ENCODE measurements at regions not wholly inside any gene's neighbourhood (a gene's known extent, or its start where the extent isn't known, plus 50 kb on each side); places are given as distances from the start of the nearest gene placed in this dataset.
A peak's percentile ranks its signal among the peaks of the same experiment; 100 is the strongest.

DNA sequence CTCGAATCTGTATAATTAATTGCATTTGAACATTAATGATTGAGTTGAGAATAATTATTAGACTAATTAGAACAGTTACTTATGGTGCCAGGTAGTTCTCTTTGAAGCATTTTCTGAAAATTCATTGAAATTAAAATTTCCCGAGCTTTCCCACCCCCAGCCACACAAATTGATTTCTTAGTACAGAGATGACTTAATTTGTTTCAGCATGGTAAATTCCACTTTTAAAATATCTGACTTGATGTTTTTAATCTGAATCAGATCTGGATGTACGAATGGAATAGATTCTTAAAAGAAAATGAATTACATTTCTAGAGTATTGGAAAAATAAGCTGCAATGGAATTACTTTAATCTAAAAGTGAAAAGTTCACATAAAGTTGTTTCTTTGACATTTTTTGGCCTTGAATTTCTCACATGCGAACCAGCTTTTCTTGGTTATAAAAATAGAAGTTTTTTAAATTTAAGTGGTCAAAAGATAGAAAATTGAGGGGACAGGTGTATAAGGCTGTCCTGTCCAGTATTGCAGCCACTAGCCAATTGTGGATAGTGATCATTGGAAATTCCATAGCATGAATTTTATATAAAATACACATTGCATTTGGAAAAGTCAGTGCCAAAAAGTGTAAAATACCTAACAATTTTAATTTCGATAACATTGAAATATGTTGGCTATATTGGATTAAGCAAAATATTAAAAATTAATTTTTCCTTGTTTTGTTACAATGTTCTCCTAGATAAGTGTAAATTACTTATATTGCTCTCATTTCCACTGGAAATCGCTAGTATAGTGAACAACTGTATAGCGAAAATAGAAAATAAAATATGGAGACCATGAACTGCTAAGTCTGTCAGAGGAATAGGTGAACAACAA lies 102.9 kb downstream of the OR2B2 start:
- H3K27ac ChIP-seq: peak overlapping the region; percentile 98

DNA sequence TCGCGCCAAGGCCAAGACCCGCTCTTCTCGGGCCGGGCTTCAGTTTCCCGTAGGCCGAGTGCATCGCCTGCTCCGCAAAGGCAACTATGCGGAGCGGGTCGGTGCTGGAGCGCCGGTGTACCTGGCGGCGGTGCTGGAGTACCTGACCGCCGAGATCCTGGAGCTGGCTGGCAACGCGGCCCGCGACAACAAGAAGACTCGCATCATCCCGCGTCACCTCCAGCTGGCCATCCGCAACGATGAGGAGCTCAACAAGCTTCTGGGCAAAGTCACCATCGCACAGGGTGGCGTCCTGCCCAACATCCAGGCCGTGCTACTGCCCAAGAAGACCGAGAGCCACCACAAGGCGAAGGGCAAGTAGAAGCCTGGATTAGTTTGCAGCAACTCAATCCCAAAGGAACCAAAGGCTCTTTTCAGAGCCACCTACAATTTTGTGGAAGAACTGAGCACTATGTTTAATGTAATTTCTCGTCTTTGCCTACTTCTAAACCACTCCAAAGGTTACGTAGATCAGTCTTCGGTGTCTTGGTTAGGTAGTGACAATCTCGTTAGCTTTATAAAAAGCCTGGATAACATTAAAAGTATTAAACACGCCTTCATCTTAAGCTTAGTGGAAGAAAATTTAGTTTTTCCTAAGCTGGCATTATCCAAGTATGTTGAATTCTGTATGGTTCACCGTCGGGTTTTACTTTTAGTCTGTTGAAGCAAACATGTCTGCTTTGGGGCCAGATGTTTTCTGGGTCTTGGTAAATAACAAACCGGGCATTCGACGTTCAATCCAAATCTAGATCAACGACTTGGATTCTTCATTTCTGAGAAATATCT lies 103.7 kb downstream of the OR2B2 start:
- peak overlapping the region; percentile 100 for H3K27ac ChIP-seq

More for the DNA sequence above, 102.9 kb downstream of the OR2B2 start:
- no peak for TF ChIP-seq ZFX (IDR thresholded peaks at IDR 0.05)
- TF ChIP-seq, protein P1, sequence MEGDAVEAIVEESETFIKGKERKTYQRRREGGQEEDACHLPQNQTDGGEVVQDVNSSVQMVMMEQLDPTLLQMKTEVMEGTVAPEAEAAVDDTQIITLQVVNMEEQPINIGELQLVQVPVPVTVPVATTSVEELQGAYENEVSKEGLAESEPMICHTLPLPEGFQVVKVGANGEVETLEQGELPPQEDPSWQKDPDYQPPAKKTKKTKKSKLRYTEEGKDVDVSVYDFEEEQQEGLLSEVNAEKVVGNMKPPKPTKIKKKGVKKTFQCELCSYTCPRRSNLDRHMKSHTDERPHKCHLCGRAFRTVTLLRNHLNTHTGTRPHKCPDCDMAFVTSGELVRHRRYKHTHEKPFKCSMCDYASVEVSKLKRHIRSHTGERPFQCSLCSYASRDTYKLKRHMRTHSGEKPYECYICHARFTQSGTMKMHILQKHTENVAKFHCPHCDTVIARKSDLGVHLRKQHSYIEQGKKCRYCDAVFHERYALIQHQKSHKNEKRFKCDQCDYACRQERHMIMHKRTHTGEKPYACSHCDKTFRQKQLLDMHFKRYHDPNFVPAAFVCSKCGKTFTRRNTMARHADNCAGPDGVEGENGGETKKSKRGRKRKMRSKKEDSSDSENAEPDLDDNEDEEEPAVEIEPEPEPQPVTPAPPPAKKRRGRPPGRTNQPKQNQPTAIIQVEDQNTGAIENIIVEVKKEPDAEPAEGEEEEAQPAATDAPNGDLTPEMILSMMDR (conservative IDR thresholded peaks at IDR 0.05): no peak

GRCh38 chr6:27807441-27808241 lies 104.6 kb downstream of the OR2B2 start:
- peak overlapping the region; percentile 100 for H3K27ac ChIP-seq

- TF ChIP-seq ZFX (IDR thresholded peaks at IDR 0.05): no peak
- TF ChIP-seq, protein P1 (conservative IDR thresholded peaks at IDR 0.05): no peak; the same call in 1 of the 2 replicates
- peak overlapping the region; percentile 100 for H3K27ac ChIP-seq
These were observed 105.2 kb downstream of the OR2B2 start for GRCh38 chr6:27806981-27807440.

DNA sequence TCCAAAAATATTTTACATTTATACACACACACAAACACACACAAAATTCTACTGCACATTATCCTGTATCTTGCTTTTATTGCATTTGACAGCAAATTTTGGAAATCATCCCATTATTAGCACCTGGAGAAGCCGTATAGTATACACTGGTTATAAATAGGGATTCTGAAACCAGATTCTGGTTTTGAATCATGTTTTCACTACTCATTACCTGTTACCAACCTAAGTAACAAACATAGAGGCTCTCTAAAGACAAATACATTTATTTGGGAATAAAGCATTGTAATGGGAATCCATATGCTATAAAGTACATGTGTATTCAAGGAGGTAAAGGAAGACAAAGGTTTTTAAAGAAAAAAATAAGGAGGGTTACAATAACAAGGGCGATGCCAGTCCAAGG lies 106.8 kb downstream of the OR2B2 start:
- H3K27ac ChIP-seq: no peak overlapping the region
- TF ChIP-seq, protein P1 (conservative IDR thresholded peaks at IDR 0.05): no peak
- no peak for TF ChIP-seq ZFX (IDR thresholded peaks at IDR 0.05)

DNA sequence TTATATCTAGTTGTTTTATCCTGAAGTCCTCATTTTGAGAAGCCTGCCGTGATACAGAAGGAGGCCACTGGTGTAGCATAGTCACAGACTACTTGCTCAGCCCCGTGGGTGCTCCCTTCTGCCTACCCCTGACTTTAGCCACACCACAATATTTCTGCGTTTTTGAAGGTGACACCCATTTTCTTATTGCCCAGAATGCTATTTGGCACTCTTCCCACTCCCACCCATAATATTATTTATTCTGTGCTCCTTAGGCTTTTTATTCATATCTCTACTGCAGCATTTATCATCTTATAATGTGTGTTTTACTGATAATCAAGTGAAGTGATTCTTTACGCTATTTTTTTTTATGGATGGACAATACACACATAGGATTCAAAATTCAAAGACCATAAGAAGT lies 107.3 kb downstream of the OR2B2 start:
- H3K27ac ChIP-seq: no peak overlapping the region
- TF ChIP-seq, protein P1 (conservative IDR thresholded peaks at IDR 0.05): no peak
- TF ChIP-seq ZFX (IDR thresholded peaks at IDR 0.05): no peak

- no peak overlapping the region for H3K27ac ChIP-seq
- no peak for TF ChIP-seq ZFX (IDR thresholded peaks at IDR 0.05)
- TF ChIP-seq, protein P1 (conservative IDR thresholded peaks at IDR 0.05): no peak
These were observed 111.3 kb downstream of the OR2B2 start for GRCh38 chr6:27800731-27801373.
